AG09319 (cell line): ENCODE measurements at regions not wholly inside any gene's neighbourhood (a gene's known extent, or its start where the extent isn't known, plus 50 kb on each side); places are given as distances from the start of the nearest gene placed in this dataset.

Experiments used
- DNase-seq: peaks from one replicate; pipeline ENCODE4 v3.0.0-alpha.2; 2010; ENCODE audit warnings: low read depth; ENCODE audit errors: extremely low read depth
- CTCF ChIP-seq: IDR thresholded peaks from 2 replicates; pipeline ENCODE4 v1.5.1; 2011; ENCODE audit warnings: low read depth, mild to moderate bottlenecking, inconsistent platforms, low read length, moderate library complexity

- no peak for DNase-seq
- TF ChIP-seq CTCF: no peak
Measured at GRCh38 chr7:88548399-88548798, 211.1 kb upstream of the ZNF804B start.

- no peak for DNase-seq
- no peak; the same call in 1 of the 2 replicates for TF ChIP-seq CTCF
Measured at GRCh38 chr7:88546808-88547207, 212.7 kb upstream of the ZNF804B start.

- no peak for DNase-seq
- no peak for TF ChIP-seq CTCF
Measured at GRCh38 chr7:88545663-88546062, 213.8 kb upstream of the ZNF804B start.

- no peak for TF ChIP-seq CTCF
- no peak for DNase-seq
Measured at GRCh38 chr7:88540012-88540411, 219.5 kb upstream of the ZNF804B start.

GRCh38 chr7:88539518-88539917 is 220.0 kb upstream of the ZNF804B start:
- no peak for TF ChIP-seq CTCF
- no peak for DNase-seq

GRCh38 chr7:88523645-88524044 is 217.0 kb upstream of the STEAP4 start:
- no peak for TF ChIP-seq CTCF
- DNase-seq: no peak

- no peak for TF ChIP-seq CTCF
- no peak for DNase-seq
Measured at GRCh38 chr7:88522771-88523293, 216.1 kb upstream of the STEAP4 start.
